ENCODE measurements at regions not wholly inside any gene's neighbourhood (a gene's known extent, or its start where the extent isn't known, plus 50 kb on each side); places are given as distances from the start of the nearest gene placed in this dataset.

GRCh38 chr4:79584352-79584751 is 176.3 kb upstream of the GK2 start:
- no TSS peak for BruUV-seq (replicated peaks)

GRCh38 chr4:79578606-79579005 is 170.6 kb upstream of the GK2 start:
- DNase-seq (ENCODE audit: low spot score) = no peak
- intact Hi-C loops (cut with micrococcal nuclease; ENCODE audit: unreplicated experiment) = loop anchor here (5.0 to 10.0 kb wide), 2 partner anchors 534 to 626 kb away; no protein-coding TSS in a partner anchor
- Histone ChIP-seq H3K27ac (ENCODE audit: low read depth, low read length, poor library complexity, severe bottlenecking) (no peak overlapping the region), H3K27me3 (replicated peaks; ENCODE audit: insufficient read depth, low read depth, low read length, poor library complexity) (no peaks in the 10 kb centered on the region), H3K9me3 (ENCODE audit: low read depth, low read length, poor library complexity, severe bottlenecking) (no peaks in the 10 kb centered on the region), H3K4me3 (ENCODE audit: low read depth, low read length, poor library complexity, severe bottlenecking) (no peak overlapping the region), H3K4me1 (ENCODE audit: insufficient read depth, low read length, poor library complexity, severe bottlenecking) (no peaks in the 10 kb centered on the region), H3K36me3 (ENCODE audit: insufficient read depth, low read length, poor library complexity, severe bottlenecking) (no peaks in the 10 kb centered on the region)
- TF ChIP-seq CTCF (conservative IDR thresholded peaks at IDR 0.05; ENCODE audit: low read depth, low read length) = no peak
- TF ChIP-seq EZH2 (IDR thresholded peaks at IDR 0.05; ENCODE audit: borderline replicate concordance, low read depth, low read length, poor library complexity, severe bottlenecking) = no peak
- no TSS peak for BruUV-seq (replicated peaks)
- CTCF ChIA-PET = no interaction called here
- POLR2A ChIA-PET (ENCODE audit: low non-redundant PET) = no interaction called here

More at GRCh38 chr4:79584352-79584751, 176.3 kb upstream of the GK2 start:
- Histone ChIP-seq H3K4me3 (ENCODE audit: low read depth, low read length, poor library complexity, severe bottlenecking) (no peak overlapping the region), H3K27me3 (replicated peaks; ENCODE audit: insufficient read depth, low read depth, low read length, poor library complexity) (no peaks in the 10 kb centered on the region), H3K9me3 (ENCODE audit: low read depth, low read length, poor library complexity, severe bottlenecking) (no peaks in the 10 kb centered on the region), H3K27ac (ENCODE audit: low read depth, low read length, poor library complexity, severe bottlenecking) (no peak overlapping the region), H3K4me1 (ENCODE audit: insufficient read depth, low read length, poor library complexity, severe bottlenecking) (no peaks in the 10 kb centered on the region), H3K36me3 (ENCODE audit: insufficient read depth, low read length, poor library complexity, severe bottlenecking) (no peaks in the 10 kb centered on the region)
- ChIA-PET CTCF (no interaction called here), POLR2A (ENCODE audit: low non-redundant PET) (no interaction called here)
- no peak for TF ChIP-seq EZH2 (IDR thresholded peaks at IDR 0.05; ENCODE audit: borderline replicate concordance, low read depth, low read length, poor library complexity, severe bottlenecking)
- TF ChIP-seq CTCF (conservative IDR thresholded peaks at IDR 0.05; ENCODE audit: low read depth, low read length) = no peak
- DNase-seq (ENCODE audit: low spot score) = no peak
- intact Hi-C loops (cut with micrococcal nuclease; ENCODE audit: unreplicated experiment) = no loop called here

GRCh38 chr4:79576429-79576753 is 168.4 kb upstream of the GK2 start:
- no peaks in the 10 kb centered on the region for H3K9me3 ChIP-seq (ENCODE audit: low read depth, low read length, poor library complexity, severe bottlenecking)
- BruUV-seq (replicated peaks) = no TSS peak
- peak; percentile 53 for TF ChIP-seq CTCF (conservative IDR thresholded peaks at IDR 0.05; ENCODE audit: low read depth, low read length)
- no peak for TF ChIP-seq EZH2 (IDR thresholded peaks at IDR 0.05; ENCODE audit: borderline replicate concordance, low read depth, low read length, poor library complexity, severe bottlenecking)
- DNase-seq (ENCODE audit: low spot score) = peak; percentile 28
- POLR2A ChIA-PET (ENCODE audit: low non-redundant PET) = no interaction called here
- no peak overlapping the region for H3K4me3 ChIP-seq (ENCODE audit: low read depth, low read length, poor library complexity, severe bottlenecking)
- H3K27ac ChIP-seq (ENCODE audit: low read depth, low read length, poor library complexity, severe bottlenecking) = no peak overlapping the region
- no peaks in the 10 kb centered on the region for H3K36me3 ChIP-seq (ENCODE audit: insufficient read depth, low read length, poor library complexity, severe bottlenecking)
- intact Hi-C loops (cut with micrococcal nuclease; ENCODE audit: unreplicated experiment) = loop anchor here (5.0 to 10.0 kb wide), 2 partner anchors 532 to 624 kb away; no protein-coding TSS in a partner anchor
- CTCF ChIA-PET = no interaction called here
- no peaks in the 10 kb centered on the region for H3K4me1 ChIP-seq (ENCODE audit: insufficient read depth, low read length, poor library complexity, severe bottlenecking)
- no peaks in the 10 kb centered on the region for H3K27me3 ChIP-seq (replicated peaks; ENCODE audit: insufficient read depth, low read depth, low read length, poor library complexity)

Data from A673 (cell line).